Urinary bladder (tissue), 3 donors: ENCODE measurements at regions not wholly inside any gene's neighbourhood (a gene's known extent, or its start where the extent isn't known, plus 50 kb on each side); places are given as distances from the start of the nearest gene placed in this dataset.

Experiments used
- DNase-seq: peaks from one replicate; pipeline ENCODE4 v3.0.0-alpha.2; 2015; ENCODE audit errors: extremely low spot score
- H3K27ac ChIP-seq: one replicate; pipeline ENCODE4 v1.5.1; 2013; ENCODE audit warnings: low read depth, mild to moderate bottlenecking, moderate library complexity
- H3K36me3 ChIP-seq: one replicate; pipeline ENCODE4 v1.6.1; 2013; ENCODE audit warnings: mild to moderate bottlenecking, moderate library complexity; ENCODE audit not compliant: insufficient read depth
- H3K4me1 ChIP-seq: one replicate; pipeline ENCODE4 v1.6.1; 2013; ENCODE audit warnings: mild to moderate bottlenecking, moderate library complexity; ENCODE audit not compliant: insufficient read depth
- H3K4me3 ChIP-seq: one replicate; pipeline ENCODE4 v1.5.1; 2013; ENCODE audit warnings: low read depth, low read length
- WGBS: extraction: QIAGEN DNeasy Blood & Tissue Kit; methylation state at CpG from one replicate; pipeline ENCODE4 v1.1.7; 2013; 5-methylcytosine and 5-hydroxymethylcytosine counted together
- donor health status: healthy with polysubstance abuse.
- donor health status: healthy.

DNA sequence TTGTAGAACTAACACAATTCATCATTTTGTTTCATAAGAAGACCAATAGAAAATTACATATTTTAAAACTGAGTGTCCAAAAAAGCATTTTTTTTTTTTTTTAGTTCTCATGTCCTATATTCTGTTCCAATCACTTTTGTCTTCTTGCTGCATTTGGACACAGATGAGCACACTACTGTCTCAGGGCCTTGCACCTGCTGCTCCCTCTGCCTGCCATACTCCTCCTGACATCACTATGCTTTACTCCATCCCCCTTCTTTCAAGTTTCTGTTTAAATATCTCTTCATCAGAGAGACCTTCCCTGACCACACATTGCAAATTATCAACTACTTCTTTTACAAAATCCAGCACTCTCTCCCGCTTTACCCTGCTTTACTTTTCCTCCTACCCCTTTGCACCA lies 230.7 kb upstream of the GK2 start:
- DNase-seq, result no peak
- H3K36me3 ChIP-seq, result no peaks in the 10 kb centered on the region
- no peak overlapping the region for H3K27ac ChIP-seq
- no peaks in the 10 kb centered on the region for H3K4me1 ChIP-seq
- WGBS, result 94% methylated on average over 1 of the region's 1 CpG
- no peak overlapping the region for H3K4me3 ChIP-seq

GRCh38 chr4:79636991-79637390 lies 229.0 kb upstream of the GK2 start:
- no peak for DNase-seq
- H3K27ac ChIP-seq, result no peak overlapping the region
- no peaks in the 10 kb centered on the region for H3K36me3 ChIP-seq
- whole genome bisulfite sequencing, result 91% methylated on average over 1 of the region's 1 CpG
- no peaks in the 10 kb centered on the region for H3K4me1 ChIP-seq
- no peak overlapping the region for H3K4me3 ChIP-seq

DNA sequence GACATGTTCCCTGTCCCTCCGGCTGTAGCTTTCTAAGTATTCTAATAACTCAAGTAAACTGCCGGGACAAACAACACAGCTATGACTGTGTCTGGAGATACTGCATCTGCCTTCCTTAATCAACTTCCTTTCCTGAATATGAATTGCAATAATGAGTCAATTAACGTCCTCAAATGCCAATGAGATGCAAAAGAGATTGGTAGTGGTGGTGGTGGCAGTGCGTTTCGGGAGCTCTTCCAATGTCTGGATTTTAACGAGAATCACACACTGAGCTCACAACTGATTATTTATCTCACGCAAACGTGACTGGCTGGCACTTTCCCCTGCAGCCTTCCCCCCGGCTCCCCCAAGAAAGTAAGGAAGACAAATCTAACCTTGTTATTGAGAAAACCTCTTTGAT lies 226.1 kb upstream of the GK2 start:
- no peaks in the 10 kb centered on the region for H3K4me1 ChIP-seq
- WGBS, result 90% methylated on average over 9 of the region's 9 CpGs
- no peak overlapping the region for H3K4me3 ChIP-seq
- DNase-seq, result no peak
- no peaks in the 10 kb centered on the region for H3K36me3 ChIP-seq
- no peak overlapping the region for H3K27ac ChIP-seq

GRCh38 chr4:79632114-79632513 lies 224.1 kb upstream of the GK2 start:
- H3K4me1 ChIP-seq, result no peaks in the 10 kb centered on the region
- no peak for DNase-seq
- H3K36me3 ChIP-seq, result no peaks in the 10 kb centered on the region
- no peak overlapping the region for H3K4me3 ChIP-seq
- 99% methylated on average over 3 of the region's 3 CpGs for WGBS
- H3K27ac ChIP-seq, result no peak overlapping the region

- Histone ChIP-seq H3K27ac (no peak overlapping the region), H3K4me1 (no peaks in the 10 kb centered on the region), H3K4me3 (no peak overlapping the region), H3K36me3 (no peaks in the 10 kb centered on the region)
- DNase-seq, result no peak
- 46% methylated on average over 2 of the region's 2 CpGs for WGBS
These were observed 218.6 kb upstream of the GK2 start for GRCh38 chr4:79626611-79627010.

- H3K4me3 ChIP-seq, result no peak overlapping the region
- H3K4me1 ChIP-seq, result no peaks in the 10 kb centered on the region
- 43% methylated on average over 5 of the region's 5 CpGs for WGBS
- H3K27ac ChIP-seq, result no peak overlapping the region
- no peak for DNase-seq
- no peaks in the 10 kb centered on the region for H3K36me3 ChIP-seq
These were observed 218.1 kb upstream of the GK2 start for GRCh38 chr4:79626101-79626500.

- no peak overlapping the region for H3K4me3 ChIP-seq
- H3K27ac ChIP-seq, result no peak overlapping the region
- WGBS, result 64% methylated on average over 2 of the region's 2 CpGs
- DNase-seq, result no peak
- H3K4me1 ChIP-seq, result no peaks in the 10 kb centered on the region
- H3K36me3 ChIP-seq, result no peaks in the 10 kb centered on the region
These were observed 217.3 kb upstream of the GK2 start for GRCh38 chr4:79625361-79625760.

DNA sequence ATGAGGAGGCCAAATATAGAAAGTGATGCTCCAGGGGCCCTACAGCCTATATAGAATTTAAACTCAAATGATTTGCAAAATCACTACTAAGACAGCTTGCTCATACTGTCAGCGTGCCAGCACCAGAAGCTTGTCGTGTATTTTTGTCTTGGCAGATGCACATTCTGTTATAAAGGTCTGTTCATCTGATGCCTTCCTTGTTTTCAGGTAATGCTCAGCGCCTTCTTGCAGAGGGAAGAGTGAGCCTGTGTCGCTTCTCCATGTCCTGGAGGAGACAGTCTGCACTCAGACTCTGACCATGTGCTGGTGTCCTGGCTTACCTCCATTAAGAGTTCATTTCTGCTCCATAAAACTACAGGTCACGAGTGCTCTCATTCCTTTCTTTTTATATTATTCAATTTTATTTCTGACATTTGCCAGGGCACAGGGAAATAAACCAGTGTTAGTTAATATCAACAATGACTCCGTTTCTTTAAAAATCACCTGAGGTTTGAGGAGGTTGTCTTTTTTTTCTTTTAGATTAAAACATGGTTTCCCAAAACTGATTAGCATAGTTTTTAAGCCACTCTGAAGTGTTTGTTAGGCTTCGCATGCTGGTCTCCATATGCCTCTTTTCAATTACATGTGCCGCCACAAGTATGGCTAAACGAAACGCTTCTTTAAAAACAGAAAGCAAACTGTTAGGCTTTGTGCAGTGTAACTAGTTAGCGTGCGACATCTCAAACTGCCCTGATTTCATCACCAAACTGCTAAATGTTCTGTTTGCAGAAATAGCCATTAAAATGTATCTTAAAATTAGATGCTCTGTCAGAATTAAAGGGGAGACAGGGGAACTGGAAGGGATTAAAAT lies 215.2 kb upstream of the GK2 start:
- Histone ChIP-seq H3K4me1 (no peaks in the 10 kb centered on the region), H3K4me3 (peak overlapping the region; percentile 27), H3K36me3 (no peaks in the 10 kb centered on the region), H3K27ac (no peak overlapping the region)
- DNase-seq, result no peak
- 32% methylated on average over 12 of the region's 12 CpGs for WGBS

- Histone ChIP-seq H3K4me3 (no peak overlapping the region), H3K36me3 (no peaks in the 10 kb centered on the region), H3K27ac (no peak overlapping the region), H3K4me1 (no peaks in the 10 kb centered on the region)
- 93% methylated on average over 1 of the region's 1 CpG for WGBS
- no peak for DNase-seq
These were observed 213.0 kb upstream of the GK2 start for GRCh38 chr4:79621061-79621460.

DNA sequence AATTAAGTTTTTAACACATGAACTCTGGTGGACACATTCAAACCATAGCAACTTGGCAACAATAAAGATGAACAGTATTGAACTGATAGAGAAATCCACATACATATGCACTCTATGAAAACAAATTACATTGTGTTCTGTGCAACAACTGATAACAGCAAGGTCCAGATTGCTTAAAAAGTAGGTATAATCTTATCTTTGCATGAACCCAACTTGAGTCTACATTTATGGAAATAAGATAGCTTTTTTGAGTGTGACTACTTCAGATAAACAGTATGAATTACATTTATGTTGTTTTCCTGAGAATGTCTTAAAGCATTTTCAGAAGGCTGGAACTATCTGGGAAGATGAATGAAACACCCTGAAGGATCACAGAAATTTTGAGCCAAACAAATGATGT lies 212.6 kb upstream of the GK2 start:
- Histone ChIP-seq H3K4me1 (no peaks in the 10 kb centered on the region), H3K4me3 (no peak overlapping the region), H3K27ac (no peak overlapping the region), H3K36me3 (no peaks in the 10 kb centered on the region)
- no peak for DNase-seq

DNA sequence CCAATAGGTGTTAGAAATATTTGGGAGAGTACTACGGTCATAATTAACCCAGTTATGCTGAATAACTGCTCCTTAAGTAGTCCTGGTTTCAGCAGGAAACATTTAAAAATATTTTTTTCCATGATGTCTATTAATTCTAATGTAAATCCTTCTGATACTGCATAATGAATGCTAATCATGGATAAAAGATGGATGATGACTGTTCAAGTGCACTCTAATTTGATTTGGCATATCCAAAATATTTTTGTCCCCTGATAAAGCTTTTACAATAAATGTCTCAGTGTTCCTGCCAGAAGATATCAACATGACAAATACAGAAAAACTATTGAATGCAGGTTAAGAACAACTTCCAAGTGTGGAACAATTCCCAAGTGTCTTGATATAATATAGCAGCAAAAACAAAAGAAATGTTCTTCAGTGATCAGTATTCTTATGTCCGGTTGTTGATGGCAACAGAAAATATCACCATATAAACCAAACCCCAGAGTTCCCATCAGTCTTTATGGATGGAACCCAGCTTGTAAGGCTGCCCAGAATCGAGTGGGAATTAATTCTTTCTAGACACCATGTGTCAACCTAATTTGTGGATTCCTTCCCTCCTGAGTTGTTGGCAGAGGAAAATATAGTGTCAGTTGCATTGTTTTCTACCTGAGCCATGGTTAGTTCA lies 205.4 kb upstream of the GK2 start:
- H3K36me3 ChIP-seq, result no peaks in the 10 kb centered on the region
- no peaks in the 10 kb centered on the region for H3K4me1 ChIP-seq
- no peak overlapping the region for H3K4me3 ChIP-seq
- no peak for DNase-seq
- 69% methylated on average over 3 of the region's 3 CpGs for WGBS
- no peak overlapping the region for H3K27ac ChIP-seq

DNA sequence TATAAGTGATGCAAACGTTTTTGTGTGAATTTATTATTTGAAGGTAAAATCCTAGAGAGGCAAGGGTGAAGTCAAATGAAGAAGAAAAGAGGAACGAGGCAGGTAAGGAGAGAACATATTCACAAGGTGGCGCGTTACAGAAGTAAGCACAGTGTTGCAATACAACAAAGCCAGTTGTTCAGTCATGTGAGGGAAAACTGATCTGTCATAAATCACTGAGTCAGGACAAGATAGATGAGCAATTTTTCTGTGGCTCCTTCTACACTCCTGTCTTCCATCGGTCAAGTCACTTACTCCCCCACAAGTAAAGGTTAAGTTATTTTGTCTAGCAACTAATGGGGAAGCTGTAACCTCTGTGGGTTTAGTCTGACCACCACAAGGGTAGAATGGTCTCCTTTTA lies 203.0 kb upstream of the GK2 start:
- Histone ChIP-seq H3K27ac (no peak overlapping the region), H3K4me1 (no peaks in the 10 kb centered on the region), H3K4me3 (no peak overlapping the region), H3K36me3 (no peaks in the 10 kb centered on the region)
- 89% methylated on average over 5 of the region's 5 CpGs for WGBS
- DNase-seq, result no peak

- Histone ChIP-seq H3K27ac (no peak overlapping the region), H3K4me1 (no peaks in the 10 kb centered on the region), H3K36me3 (no peaks in the 10 kb centered on the region), H3K4me3 (no peak overlapping the region)
- 57% methylated on average over 2 of the region's 2 CpGs for WGBS
- no peak for DNase-seq
These were observed 201.8 kb upstream of the GK2 start for GRCh38 chr4:79609817-79610216.

DNA sequence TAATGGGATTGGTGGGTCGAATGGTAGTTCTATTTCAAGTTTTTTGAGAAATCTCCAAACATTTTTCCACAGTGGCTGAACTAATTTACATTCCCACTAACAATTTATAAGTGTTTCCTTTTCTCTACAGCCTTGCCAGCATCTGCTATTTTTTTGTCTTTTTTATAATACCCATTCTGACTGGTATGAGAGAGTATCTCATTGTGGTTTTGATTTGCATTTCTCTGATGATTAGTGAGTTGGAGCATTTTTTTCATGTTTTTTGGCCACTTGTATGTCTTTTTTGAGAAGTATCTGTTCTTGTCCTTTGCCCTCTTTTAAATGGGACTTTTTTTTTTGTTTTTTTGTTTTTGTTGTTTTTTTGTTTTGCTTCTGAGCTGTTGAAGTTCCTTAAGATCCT lies 200.0 kb upstream of the GK2 start:
- 90% methylated on average over 1 of the region's 1 CpG for WGBS
- DNase-seq, result no peak
- no peak overlapping the region for H3K27ac ChIP-seq
- no peaks in the 10 kb centered on the region for H3K36me3 ChIP-seq
- no peaks in the 10 kb centered on the region for H3K4me1 ChIP-seq
- no peak overlapping the region for H3K4me3 ChIP-seq
